PC-9 (cell line): ENCODE measurements at regions not wholly inside any gene's neighbourhood (a gene's known extent, or its start where the extent isn't known, plus 50 kb on each side); places are given as distances from the start of the nearest gene placed in this dataset.

Experiments used
- EZH2 ChIP-seq: fragments of 200-600 bp; sonication (generic); IDR thresholded peaks from 2 replicates; pipeline ENCODE4 v1.8.0; 2017; ENCODE audit warnings: antibody characterized with exemption, low read depth
- TF ChIP-seq, protein P1 (sequence below): fragments of 200-600 bp; sonication (generic); conservative IDR thresholded peaks from 2 replicates; pipeline ENCODE4 v1.6.1; 2017; ENCODE audit warnings: mixed run types, antibody characterized with exemption, mild to moderate bottlenecking, moderate library complexity

DNA sequence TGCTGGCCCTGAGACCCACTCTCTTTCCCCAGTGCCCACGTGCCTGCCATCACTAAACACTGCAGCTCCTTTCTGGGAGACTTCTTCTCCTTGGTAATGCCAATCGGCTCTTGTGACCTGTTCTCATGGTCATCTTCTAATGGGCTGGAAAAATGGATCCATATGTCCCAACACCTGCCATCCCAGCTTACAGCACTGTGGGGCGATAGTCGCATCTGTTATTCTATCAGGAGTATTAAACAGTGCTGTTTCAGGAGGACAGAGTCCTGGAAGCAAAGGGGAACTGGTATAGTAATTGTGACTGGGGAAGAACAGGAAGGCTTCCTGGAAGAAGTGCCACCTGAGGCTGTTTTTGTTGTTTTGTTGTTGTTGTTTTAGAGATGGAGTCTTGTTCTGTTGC lies 411.2 kb downstream of the GLRX3 start:
- TF ChIP-seq, protein P1, sequence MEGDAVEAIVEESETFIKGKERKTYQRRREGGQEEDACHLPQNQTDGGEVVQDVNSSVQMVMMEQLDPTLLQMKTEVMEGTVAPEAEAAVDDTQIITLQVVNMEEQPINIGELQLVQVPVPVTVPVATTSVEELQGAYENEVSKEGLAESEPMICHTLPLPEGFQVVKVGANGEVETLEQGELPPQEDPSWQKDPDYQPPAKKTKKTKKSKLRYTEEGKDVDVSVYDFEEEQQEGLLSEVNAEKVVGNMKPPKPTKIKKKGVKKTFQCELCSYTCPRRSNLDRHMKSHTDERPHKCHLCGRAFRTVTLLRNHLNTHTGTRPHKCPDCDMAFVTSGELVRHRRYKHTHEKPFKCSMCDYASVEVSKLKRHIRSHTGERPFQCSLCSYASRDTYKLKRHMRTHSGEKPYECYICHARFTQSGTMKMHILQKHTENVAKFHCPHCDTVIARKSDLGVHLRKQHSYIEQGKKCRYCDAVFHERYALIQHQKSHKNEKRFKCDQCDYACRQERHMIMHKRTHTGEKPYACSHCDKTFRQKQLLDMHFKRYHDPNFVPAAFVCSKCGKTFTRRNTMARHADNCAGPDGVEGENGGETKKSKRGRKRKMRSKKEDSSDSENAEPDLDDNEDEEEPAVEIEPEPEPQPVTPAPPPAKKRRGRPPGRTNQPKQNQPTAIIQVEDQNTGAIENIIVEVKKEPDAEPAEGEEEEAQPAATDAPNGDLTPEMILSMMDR = no peak
- no peak for TF ChIP-seq EZH2
